HepG2 (cell line): ENCODE measurements at regions not wholly inside any gene's neighbourhood (a gene's known extent, or its start where the extent isn't known, plus 50 kb on each side); places are given as distances from the start of the nearest gene placed in this dataset.
A peak's percentile ranks its signal among the peaks of the same experiment; 100 is the strongest.

ENCODE experiments used
- ASH2L ChIP-seq: fragments of 300-600, 200-600 bp; sonication (generic); IDR thresholded peaks from 2 replicates; pipeline ENCODE4 v1.7.0; 2017; ENCODE audit warnings: low read depth, mild to moderate bottlenecking, moderate library complexity, mixed read lengths, low read length; ENCODE audit not compliant: insufficient read length
- GLMP ChIP-seq: sonication (generic); formaldehyde crosslinking; IDR thresholded peaks from 2 replicates; pipeline ENCODE4 v1.9.0; 2021; ENCODE audit warnings: missing genetic modification reagents, mild to moderate bottlenecking, borderline replicate concordance
- IRX3 ChIP-seq: sonication (generic); formaldehyde crosslinking; IDR thresholded peaks from 2 replicates; pipeline ENCODE4 v1.8.1; 2023; ENCODE audit warnings: mild to moderate bottlenecking, low read depth, missing genetic modification reagents, borderline replicate concordance
- MED1 ChIP-seq: sonication (generic); formaldehyde crosslinking; IDR thresholded peaks from 2 replicates; pipeline ENCODE4 v1.4.0; 2020; ENCODE audit warnings: missing genetic modification reagents
- MTF1 ChIP-seq: sonication (generic); formaldehyde crosslinking; IDR thresholded peaks from 2 replicates; pipeline ENCODE4 v1.5.0; 2020; ENCODE audit warnings: missing genetic modification reagents
- MYC ChIP-seq: sonication (generic); formaldehyde crosslinking; IDR thresholded peaks from 2 replicates; pipeline ENCODE4 v1.9.0; 2021; ENCODE audit warnings: missing genetic modification reagents, borderline replicate concordance
- MYPOP ChIP-seq: sonication (generic); formaldehyde crosslinking; IDR thresholded peaks from 2 replicates; pipeline ENCODE4 v1.8.1; 2023; ENCODE audit warnings: mild to moderate bottlenecking, moderate library complexity, missing genetic modification reagents
- NR2C2 ChIP-seq: sonication (generic); formaldehyde crosslinking; IDR thresholded peaks from 2 replicates; pipeline ENCODE4 v1.4.0; 2020; ENCODE audit warnings: missing genetic modification reagents, mild to moderate bottlenecking, moderate library complexity, borderline replicate concordance
- RARA ChIP-seq: IDR thresholded peaks from 2 replicates; pipeline ENCODE4 v1.6.1; 2016; ENCODE audit warnings: missing genetic modification reagents, missing compliant biosample characterization
- RXRA ChIP-seq: sonication (generic); formaldehyde crosslinking; IDR thresholded peaks from 2 replicates; pipeline ENCODE4 v1.5.1; 2020; ENCODE audit warnings: missing genetic modification reagents
- RXRB ChIP-seq: IDR thresholded peaks from 2 replicates; pipeline ENCODE4 v1.6.1; 2016; ENCODE audit warnings: borderline replicate concordance, missing genetic modification reagents, missing compliant biosample characterization
- SOX13 ChIP-seq, 3 experiments: fragments of 450-650 bp in 1 of 3; sonication (generic) in 1 of 3; formaldehyde crosslinking in 1 of 3; IDR thresholded peaks in 2 of 3; conservative IDR thresholded peaks in 1 of 3; 2 replicates each; pipeline versions ENCODE4 v1.5.0 to v1.6.1; 2016 to 2020; ENCODE audit warnings: antibody characterized with exemption in 1 of 3, mild to moderate bottlenecking in 1 of 3, missing compliant biosample characterization in 1 of 3, missing genetic modification reagents in 1 of 3, moderate library complexity in 1 of 3
- THRA ChIP-seq: sonication (generic); formaldehyde crosslinking; IDR thresholded peaks from 2 replicates; pipeline ENCODE4 v1.4.0; 2020; ENCODE audit warnings: missing genetic modification reagents, borderline replicate concordance
- ZBTB7A ChIP-seq: sonication (generic); formaldehyde crosslinking; IDR thresholded peaks from 2 replicates; pipeline ENCODE4 v1.8.0; 2022; ENCODE audit warnings: mild to moderate bottlenecking, missing genetic modification reagents
- ZFX ChIP-seq: sonication (generic); formaldehyde crosslinking; IDR thresholded peaks from 2 replicates; pipeline ENCODE4 v1.4.0; 2020; ENCODE audit warnings: mild to moderate bottlenecking, low read depth, missing genetic modification reagents, moderate library complexity
- ZNF263 ChIP-seq: sonication (generic); formaldehyde crosslinking; IDR thresholded peaks from 2 replicates; pipeline ENCODE4 v1.4.0; 2020; ENCODE audit warnings: missing genetic modification reagents
- ZNF276 ChIP-seq: sonication (generic); formaldehyde crosslinking; IDR thresholded peaks from 2 replicates; pipeline ENCODE4 v1.4.0; 2020; ENCODE audit warnings: mild to moderate bottlenecking, low read depth, missing genetic modification reagents
- ZNF317 ChIP-seq: sonication (generic); formaldehyde crosslinking; IDR thresholded peaks from 2 replicates; pipeline ENCODE4 v1.5.0; 2020; ENCODE audit warnings: mild to moderate bottlenecking, missing genetic modification reagents
- ZNF451 ChIP-seq: sonication (generic); formaldehyde crosslinking; IDR thresholded peaks from 2 replicates; pipeline ENCODE4 v1.5.0; 2020; ENCODE audit warnings: mild to moderate bottlenecking, missing genetic modification reagents
- ZNF496 ChIP-seq: sonication (generic); formaldehyde crosslinking; IDR thresholded peaks from 2 replicates; pipeline ENCODE4 v1.8.1; 2023; ENCODE audit warnings: mild to moderate bottlenecking, moderate library complexity, missing genetic modification reagents; ENCODE audit not compliant: insufficient replicate concordance
- ZNF552 ChIP-seq: sonication (generic); formaldehyde crosslinking; IDR thresholded peaks from 2 replicates; pipeline ENCODE4 v1.9.0; 2022; ENCODE audit warnings: missing genetic modification reagents, mild to moderate bottlenecking, borderline replicate concordance
- ZNF567 ChIP-seq: sonication (generic); formaldehyde crosslinking; IDR thresholded peaks from 2 replicates; pipeline ENCODE4 v1.8.1; 2023; ENCODE audit warnings: mild to moderate bottlenecking, missing genetic modification reagents, borderline replicate concordance

GRCh38 chr9:129496473-129497004, 124.4 kb downstream of the C9orf50 start (continued):
- TF ChIP-seq ZNF276 (peak; percentile 83; the same call in 1 of the 2 replicates), RXRA (0 out of 2 replicates have a peak, but pooled peaks have one; percentile 45), ZNF451 (CRISPR knock-in tag) (peak; percentile 78; the same call in 1 of the 2 replicates), ZNF263 (peak; percentile 46), NR2C2 (CRISPR knock-in tag) (no peak; the same call in 1 of the 2 replicates), RXRB (CRISPR knock-in tag) (peak; percentile 60; the same call in 1 of the 2 replicates), ZBTB7A (CRISPR knock-in tag) (peak; percentile 42; the same call in 1 of the 2 replicates), SOX13 (IDR thresholded peaks at IDR 0.05) (no peak), SOX13 (CRISPR knock-in tag; conservative IDR thresholded peaks at IDR 0.05 in 1 of 2, IDR thresholded peaks at IDR 0.05 in 1 of 2) (peak in 1 of 2 experiments; percentile 45; a peak in 2 of 4 replicates), THRA (no peak), ZNF552 (peak; percentile 49; the same call in 1 of the 2 replicates), ZNF567 (CRISPR knock-in tag) (no peak), MYC (CRISPR knock-in tag) (peak; percentile 64; the same call in 1 of the 2 replicates), ZNF496 (CRISPR knock-in tag) (no peak), ASH2L (peak; percentile 43), MYPOP (CRISPR knock-in tag) (peak; percentile 23; the same call in 1 of the 2 replicates), GLMP (no peak), MED1 (CRISPR knock-in tag) (peak; percentile 73), ZFX (CRISPR knock-in tag) (peak; percentile 77), IRX3 (CRISPR knock-in tag) (no peak), MTF1 (peak; percentile 43; the same call in 1 of the 2 replicates), RARA (CRISPR knock-in tag) (peak; percentile 48; the same call in 1 of the 2 replicates), ZNF317 (CRISPR knock-in tag) (no peak)
